SH-SY5Y (cell line): ENCODE measurements at regions not wholly inside any gene's neighbourhood (a gene's known extent, or its start where the extent isn't known, plus 50 kb on each side); places are given as distances from the start of the nearest gene placed in this dataset.

Experiments used
- GATA2 ChIP-seq: IDR thresholded peaks from 2 replicates; pipeline ENCODE4 v1.6.1; 2011; ENCODE audit warnings: mild to moderate bottlenecking, low read depth, low read length
- GATA3 ChIP-seq: IDR thresholded peaks from 2 replicates; pipeline ENCODE4 v1.6.1; 2011; ENCODE audit warnings: low read depth, mild to moderate bottlenecking, low read length, moderate library complexity

DNA sequence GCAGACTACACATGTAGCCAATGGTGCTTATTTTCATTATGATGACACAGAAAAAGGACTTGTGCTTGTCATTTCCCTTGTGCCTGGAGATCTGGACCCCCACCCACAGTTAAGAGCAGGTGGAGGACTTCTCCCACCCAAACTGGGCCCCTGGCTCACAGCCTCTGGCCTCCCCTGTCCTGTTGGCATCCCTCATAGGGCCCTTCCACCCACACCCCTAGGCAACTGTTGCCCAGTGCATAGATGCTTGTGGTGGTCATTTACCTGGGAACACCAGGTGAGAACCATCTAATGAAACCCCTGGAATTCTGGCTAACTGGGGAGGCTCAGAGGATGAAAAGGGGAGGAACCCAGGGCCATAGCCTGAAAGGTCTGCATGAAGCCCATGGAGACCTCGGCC, 355.9 kb downstream of the BUD13 start:
- TF ChIP-seq GATA2 (no peak), GATA3 (no peak)

DNA sequence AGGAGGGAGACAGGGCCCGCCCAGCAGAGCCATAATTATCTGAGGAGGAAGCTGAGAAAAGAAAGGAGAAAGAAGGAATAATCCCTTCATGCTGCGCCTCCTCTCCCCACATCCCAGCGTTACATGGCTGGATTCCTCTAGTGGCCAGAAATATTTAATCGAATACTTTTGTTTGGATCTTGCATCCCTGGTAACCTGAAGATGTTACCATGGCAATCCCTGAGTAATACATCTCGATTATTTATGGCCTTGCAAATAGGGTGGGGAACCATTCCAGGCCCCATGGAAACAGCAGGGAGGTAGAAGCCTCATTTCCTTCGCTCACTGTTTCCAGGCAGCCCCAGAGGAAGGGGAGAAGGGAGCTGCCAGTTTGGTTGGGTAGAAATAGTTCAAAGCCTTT, 357.7 kb downstream of the BUD13 start:
- TF ChIP-seq GATA2 (no peak), GATA3 (no peak)

DNA sequence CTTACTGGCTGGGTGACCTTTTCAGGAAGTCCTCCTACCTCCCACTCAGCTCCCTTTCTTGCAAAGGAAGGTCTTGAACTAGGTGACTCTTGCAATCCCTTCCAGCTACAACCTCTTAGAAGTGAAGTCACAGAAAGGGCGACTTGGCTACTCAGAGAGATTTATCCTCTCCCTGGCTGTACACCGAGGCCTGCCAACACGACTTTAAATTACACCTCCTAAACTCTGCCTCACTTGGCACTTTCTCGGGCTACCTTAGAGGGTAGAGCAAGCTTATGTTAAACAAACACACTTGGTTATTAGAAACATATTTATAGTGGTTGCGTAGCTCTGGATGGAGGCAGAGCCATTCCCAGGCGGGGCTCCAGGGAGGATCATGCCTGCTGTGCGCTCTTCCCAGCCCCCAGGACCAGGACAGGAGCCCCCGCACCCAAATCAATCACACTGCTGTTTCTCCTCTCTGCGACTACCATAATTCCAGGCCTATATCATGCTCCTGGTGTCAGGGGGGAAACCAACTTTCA, 358.4 kb downstream of the BUD13 start:
- TF ChIP-seq GATA3: no peak

GRCh38 chr11:116413301-116414242, 359.2 kb downstream of the BUD13 start:
- no peak for TF ChIP-seq GATA2
- no peak for TF ChIP-seq GATA3

DNA sequence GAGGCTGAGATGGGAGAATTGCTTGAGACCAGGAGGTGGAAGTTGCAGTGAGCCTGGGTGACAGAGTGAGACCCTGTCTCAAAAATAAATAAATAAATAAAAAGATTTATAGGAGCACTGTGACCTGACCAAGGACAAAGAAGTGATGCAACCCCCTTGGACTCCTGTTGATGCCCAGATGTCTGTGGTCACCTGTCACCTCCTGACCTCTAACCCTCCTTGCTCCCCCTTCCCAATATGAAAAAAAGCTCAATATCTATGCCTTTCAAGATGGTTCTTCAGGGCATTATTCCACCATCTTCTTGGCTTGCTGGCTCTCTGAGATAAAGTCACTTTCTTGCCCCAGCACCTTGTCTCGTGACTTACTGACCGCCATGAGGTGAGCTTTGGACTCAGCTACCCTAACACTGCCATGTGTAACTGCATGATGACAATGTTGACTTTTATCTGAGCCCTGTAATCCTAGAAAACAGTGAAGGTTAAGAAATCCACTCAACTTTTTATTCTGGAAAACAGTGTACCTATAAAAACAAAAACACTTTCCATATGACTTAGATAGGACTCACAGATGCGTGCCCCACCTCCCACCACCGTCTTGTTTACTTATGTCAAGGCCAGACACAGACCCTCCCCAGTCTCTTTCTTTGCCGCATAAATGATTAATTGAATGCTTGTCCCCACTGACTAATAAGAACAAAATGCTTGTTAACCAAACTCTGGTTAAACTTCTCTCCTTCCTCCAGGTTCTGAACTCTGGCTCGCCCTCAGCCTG, 360.5 kb downstream of the BUD13 start:
- TF ChIP-seq GATA3 (no peak), GATA2 (no peak)

GRCh38 chr11:116409238-116409637, 363.5 kb downstream of the BUD13 start:
- no peak for TF ChIP-seq GATA2
- no peak for TF ChIP-seq GATA3

GRCh38 chr11:116406042-116406441, 366.7 kb downstream of the BUD13 start:
- TF ChIP-seq GATA3 (no peak), GATA2 (no peak)

DNA sequence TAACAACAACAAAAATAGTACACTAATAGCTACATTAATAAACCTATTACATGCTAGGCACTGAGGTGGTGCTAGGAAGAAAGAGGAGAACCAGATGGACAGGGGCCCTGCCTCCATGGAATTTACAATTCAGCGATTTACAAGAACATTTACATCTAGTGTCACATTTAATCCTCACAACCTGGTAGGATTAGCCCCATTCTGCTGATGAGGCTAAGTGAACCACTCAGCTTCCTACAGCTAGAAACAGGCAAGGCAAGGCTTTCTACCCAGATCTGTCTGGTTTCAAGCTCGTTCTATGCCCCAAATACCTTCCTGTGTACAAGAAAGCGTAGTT, 368.4 kb downstream of the BUD13 start:
- TF ChIP-seq GATA3 (no peak), GATA2 (no peak)

- no peak for TF ChIP-seq GATA2
- TF ChIP-seq GATA3: no peak
These were observed 368.9 kb downstream of the BUD13 start for GRCh38 chr11:116403794-116404461.

- TF ChIP-seq GATA3 (no peak), GATA2 (no peak)
These were observed 372.7 kb downstream of the BUD13 start for GRCh38 chr11:116400081-116400480.

DNA sequence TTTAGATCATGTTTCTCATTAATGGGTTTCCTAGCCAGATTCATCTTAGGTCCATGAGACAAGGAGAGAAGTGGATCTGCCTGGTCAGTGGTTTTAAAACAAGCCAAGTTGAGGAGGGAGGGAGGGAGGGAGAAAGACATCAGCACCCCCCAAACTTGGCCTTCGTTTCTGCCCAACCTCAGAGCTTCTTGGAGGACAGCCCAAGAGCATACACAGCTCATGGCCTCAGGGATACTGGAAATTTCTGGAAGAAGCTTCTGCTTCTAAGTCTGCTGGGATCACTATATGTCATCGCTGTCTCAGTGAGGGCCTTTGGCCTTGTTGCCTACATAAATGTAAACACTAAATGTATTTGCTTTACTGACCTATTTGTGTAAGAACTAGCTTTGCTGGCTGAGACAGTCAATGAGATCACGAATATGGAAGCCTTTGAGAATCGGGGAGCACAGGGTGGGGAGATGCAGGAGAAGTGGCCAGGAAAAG, 375.1 kb downstream of the BUD13 start:
- TF ChIP-seq GATA3: no peak
- no peak for TF ChIP-seq GATA2

DNA sequence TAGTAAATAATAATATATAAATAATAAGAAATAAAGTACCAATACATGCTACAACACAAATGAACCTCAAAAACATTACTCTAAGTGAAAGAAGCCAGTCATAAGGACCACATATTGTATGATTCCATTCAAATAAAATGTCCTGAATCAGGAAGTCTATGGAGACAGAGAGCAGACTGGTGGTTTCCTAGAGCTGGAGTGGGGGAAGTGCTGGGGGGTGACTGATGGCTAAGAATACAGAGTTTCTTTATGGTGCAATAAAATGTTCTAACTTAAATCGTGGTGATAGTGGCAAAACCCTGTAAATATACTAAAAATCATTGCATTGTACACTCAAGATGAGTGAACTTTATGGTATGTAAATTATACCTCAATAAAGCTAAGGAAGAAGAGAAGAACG, 376.5 kb downstream of the BUD13 start:
- no peak for TF ChIP-seq GATA3
- no peak for TF ChIP-seq GATA2

- TF ChIP-seq GATA3 (no peak), GATA2 (no peak)
These were observed 378.8 kb downstream of the BUD13 start for GRCh38 chr11:116394022-116394421.

DNA sequence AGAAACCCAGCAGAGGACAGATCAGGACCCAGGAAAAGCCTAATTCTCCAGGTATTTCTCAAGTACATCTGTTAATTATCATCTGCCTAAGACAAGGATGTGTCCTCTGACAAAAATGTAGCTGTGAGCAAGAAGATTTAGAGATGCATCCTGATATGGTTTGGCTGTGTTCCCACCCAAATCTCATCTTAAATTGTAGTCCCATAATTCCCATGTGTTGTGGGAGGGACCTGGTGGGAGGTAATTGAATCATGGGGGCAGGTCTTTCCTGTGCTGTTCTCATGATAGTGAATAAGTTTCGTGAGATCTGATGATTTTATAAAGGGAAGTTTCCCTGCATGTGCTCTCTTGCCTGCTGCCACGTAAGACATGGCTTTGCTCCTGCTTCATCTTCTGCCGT, 381.8 kb downstream of the BUD13 start:
- no peak for TF ChIP-seq GATA2

DNA sequence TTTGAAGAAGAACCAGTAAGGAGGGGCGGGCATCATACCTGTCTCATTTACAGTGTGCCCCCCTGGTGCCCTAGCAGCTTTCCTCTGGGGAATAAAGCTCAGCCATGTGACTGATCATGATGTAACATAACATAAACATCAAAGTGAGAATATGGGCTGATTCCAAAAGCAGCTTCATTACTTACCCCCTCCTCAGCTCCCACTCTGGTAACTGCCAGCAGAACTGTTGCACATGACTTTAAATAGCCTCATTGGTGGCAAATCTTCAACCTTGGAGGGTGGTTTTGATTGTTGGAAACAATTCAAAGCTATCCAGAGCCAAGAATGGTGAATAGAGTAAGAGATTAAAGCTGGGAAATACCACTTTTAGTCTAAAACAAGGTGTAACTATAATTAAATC, 384.6 kb downstream of the BUD13 start:
- TF ChIP-seq GATA2 (no peak), GATA3 (no peak)
